Neutrophil (primary cell): ENCODE measurements at regions not wholly inside any gene's neighbourhood (a gene's known extent, or its start where the extent isn't known, plus 50 kb on each side); places are given as distances from the start of the nearest gene placed in this dataset.

Experiments
- H3K27ac ChIP-seq: fragments of 200-600 bp; sonication (generic); 2 replicates; pipeline ENCODE4 v1.5.1; 2016; ENCODE audit warnings: mild to moderate bottlenecking, moderate library complexity
- H3K27me3 ChIP-seq: fragments of 200-600 bp; sonication (generic); 2 replicates; pipeline ENCODE4 v1.6.0; 2016; ENCODE audit warnings: mild to moderate bottlenecking
- H3K36me3 ChIP-seq: fragments of 200-600 bp; sonication (generic); 2 replicates; pipeline ENCODE4 v1.5.1; 2017
- H3K4me1 ChIP-seq, 2 experiments: fragments of 200-600 bp in 1 of 2; sonication (generic) in 1 of 2; 1 replicate in 1 of 2; 2 replicates in 1 of 2; pipeline versions ENCODE4 v1.5.1 to v1.6.1; 2013 to 2016; ENCODE audit warnings: low read depth in 1 of 2, low read length in 1 of 2, mild to moderate bottlenecking in 1 of 2, moderate library complexity in 1 of 2; ENCODE audit not compliant: control insufficient read depth in 1 of 2, insufficient read depth in 1 of 2
- H3K4me3 ChIP-seq, 2 experiments: fragments of 200-600 bp in 1 of 2; sonication (generic) in 1 of 2; 1 replicate in 1 of 2; 2 replicates in 1 of 2; pipeline ENCODE4 v1.5.1; 2013 to 2016; ENCODE audit warnings: low read depth in 1 of 2, low read length in 1 of 2, mild to moderate bottlenecking in 1 of 2, moderate library complexity in 1 of 2
- H3K9me3 ChIP-seq: fragments of 200-600 bp; sonication (generic); 2 replicates; pipeline ENCODE4 v1.5.1; 2016
- TF ChIP-seq, protein P1 (sequence below): fragments of 200-600 bp; sonication (generic); IDR thresholded peaks from 2 replicates; pipeline ENCODE4 v1.5.1; 2016; ENCODE audit warnings: antibody characterized with exemption

GRCh38 chr21:28110074-28110473, 882.6 kb downstream of the LTN1 start:
- TF ChIP-seq, protein P1, sequence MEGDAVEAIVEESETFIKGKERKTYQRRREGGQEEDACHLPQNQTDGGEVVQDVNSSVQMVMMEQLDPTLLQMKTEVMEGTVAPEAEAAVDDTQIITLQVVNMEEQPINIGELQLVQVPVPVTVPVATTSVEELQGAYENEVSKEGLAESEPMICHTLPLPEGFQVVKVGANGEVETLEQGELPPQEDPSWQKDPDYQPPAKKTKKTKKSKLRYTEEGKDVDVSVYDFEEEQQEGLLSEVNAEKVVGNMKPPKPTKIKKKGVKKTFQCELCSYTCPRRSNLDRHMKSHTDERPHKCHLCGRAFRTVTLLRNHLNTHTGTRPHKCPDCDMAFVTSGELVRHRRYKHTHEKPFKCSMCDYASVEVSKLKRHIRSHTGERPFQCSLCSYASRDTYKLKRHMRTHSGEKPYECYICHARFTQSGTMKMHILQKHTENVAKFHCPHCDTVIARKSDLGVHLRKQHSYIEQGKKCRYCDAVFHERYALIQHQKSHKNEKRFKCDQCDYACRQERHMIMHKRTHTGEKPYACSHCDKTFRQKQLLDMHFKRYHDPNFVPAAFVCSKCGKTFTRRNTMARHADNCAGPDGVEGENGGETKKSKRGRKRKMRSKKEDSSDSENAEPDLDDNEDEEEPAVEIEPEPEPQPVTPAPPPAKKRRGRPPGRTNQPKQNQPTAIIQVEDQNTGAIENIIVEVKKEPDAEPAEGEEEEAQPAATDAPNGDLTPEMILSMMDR: no peak
- Histone ChIP-seq H3K9me3 (no peaks in the 10 kb centered on the region), H3K27ac (no peak overlapping the region), H3K27me3 (no peaks in the 10 kb centered on the region), H3K36me3 (no peaks in the 10 kb centered on the region), H3K4me1 (no peaks in the 10 kb centered on the region), H3K4me3 (no peak overlapping the region)

DNA sequence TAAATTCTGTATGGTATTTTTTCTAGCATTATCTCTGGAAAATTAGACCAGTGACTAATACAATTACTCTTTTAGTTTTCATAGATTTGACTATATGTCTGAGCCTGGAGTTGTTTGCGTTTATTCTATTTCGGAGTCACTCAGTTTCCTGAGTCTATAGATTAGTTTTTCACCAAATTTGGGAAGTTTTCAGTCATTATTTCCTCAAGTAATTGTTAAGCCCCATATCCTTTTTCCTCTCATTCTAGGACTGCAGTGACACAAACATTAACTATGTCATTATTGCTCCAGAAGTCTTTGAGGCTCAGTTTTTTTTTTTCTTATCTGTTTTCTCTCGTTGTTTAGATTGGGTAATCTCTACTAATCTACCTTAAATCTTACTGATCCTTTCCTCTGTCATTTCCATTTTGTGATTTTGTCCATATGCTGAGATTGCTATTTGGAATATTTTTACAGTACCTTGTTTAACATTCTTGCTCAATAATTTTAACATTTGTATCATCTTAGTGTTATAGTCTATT, 886.2 kb downstream of the LTN1 start:
- Histone ChIP-seq H3K4me3 (no peak overlapping the region), H3K4me1 (no peaks in the 10 kb centered on the region), H3K36me3 (no peaks in the 10 kb centered on the region), H3K9me3 (no peaks in the 10 kb centered on the region), H3K27ac (no peak overlapping the region), H3K27me3 (no peaks in the 10 kb centered on the region)
- TF ChIP-seq, protein P1: no peak

GRCh38 chr21:28104346-28104745, 888.3 kb downstream of the LTN1 start:
- H3K9me3 ChIP-seq: no peaks in the 10 kb centered on the region
- TF ChIP-seq, protein P1: no peak
- H3K27me3 ChIP-seq: no peaks in the 10 kb centered on the region
- no peak overlapping the region for H3K27ac ChIP-seq
- H3K4me1 ChIP-seq: no peaks in the 10 kb centered on the region
- no peaks in the 10 kb centered on the region for H3K36me3 ChIP-seq
- no peak overlapping the region for H3K4me3 ChIP-seq

- no peaks in the 10 kb centered on the region for H3K9me3 ChIP-seq
- no peaks in the 10 kb centered on the region for H3K36me3 ChIP-seq
- H3K4me1 ChIP-seq: no peaks in the 10 kb centered on the region
- H3K27me3 ChIP-seq: no peaks in the 10 kb centered on the region
- TF ChIP-seq, protein P1: no peak
- no peak overlapping the region for H3K4me3 ChIP-seq
- H3K27ac ChIP-seq: no peak overlapping the region
Measured at GRCh38 chr21:28100366-28100765, 892.3 kb downstream of the LTN1 start.

DNA sequence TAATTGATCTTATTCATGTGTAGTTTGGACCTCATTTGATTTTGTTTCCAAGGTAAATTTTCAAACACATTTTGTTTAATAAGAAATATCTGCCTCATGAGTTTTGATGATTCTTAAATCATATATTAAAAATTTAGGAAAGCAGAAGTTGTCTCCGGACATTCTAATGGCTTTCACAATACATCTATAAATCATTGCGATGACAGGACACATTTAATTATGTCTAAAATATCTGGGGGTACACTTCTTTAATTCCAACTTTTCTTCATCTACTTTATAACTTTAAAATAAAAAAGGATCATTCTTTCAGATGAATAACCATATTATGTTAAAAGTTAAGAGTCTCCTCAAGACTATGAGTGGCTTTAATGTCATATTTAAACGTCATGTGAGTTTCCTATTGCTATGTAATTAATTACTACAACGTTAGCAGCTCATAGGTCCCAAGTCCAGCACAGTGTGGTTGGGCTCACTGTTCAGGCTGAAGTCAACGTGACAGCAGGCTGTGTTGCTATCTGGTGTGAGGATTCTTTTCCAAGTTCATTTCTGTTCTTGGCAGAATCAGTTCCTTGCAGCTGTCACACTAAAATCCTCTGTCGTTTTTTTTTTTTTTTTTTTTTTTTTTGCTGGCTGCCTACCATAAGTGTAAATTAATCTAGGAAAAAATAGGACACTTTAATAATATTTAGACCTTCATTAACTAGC, 893.5 kb downstream of the LTN1 start:
- TF ChIP-seq, protein P1: no peak
- H3K27ac ChIP-seq: no peak overlapping the region
- H3K27me3 ChIP-seq: no peaks in the 10 kb centered on the region
- no peaks in the 10 kb centered on the region for H3K36me3 ChIP-seq
- H3K9me3 ChIP-seq: no peaks in the 10 kb centered on the region
- H3K4me1 ChIP-seq: no peaks in the 10 kb centered on the region
- H3K4me3 ChIP-seq: no peak overlapping the region
